ENCODE measurements at regions not wholly inside any gene's neighbourhood (a gene's known extent, or its start where the extent isn't known, plus 50 kb on each side); places are given as distances from the start of the nearest gene placed in this dataset.

GRCh38 chr12:127411166-127411915, 855.6 kb upstream of the TMEM132C start:
- Mint-ChIP-seq H3K27ac (no peak overlapping the region), H3K9me3 (no peaks in the 10 kb centered on the region), H3K4me3 (no peak overlapping the region), H3K4me1 (no peaks in the 10 kb centered on the region), H3K36me3 (no peaks in the 10 kb centered on the region)
- ATAC-seq: no peak
- DNase-seq (ENCODE audit: low spot score in 2 of 2): no peak

DNA sequence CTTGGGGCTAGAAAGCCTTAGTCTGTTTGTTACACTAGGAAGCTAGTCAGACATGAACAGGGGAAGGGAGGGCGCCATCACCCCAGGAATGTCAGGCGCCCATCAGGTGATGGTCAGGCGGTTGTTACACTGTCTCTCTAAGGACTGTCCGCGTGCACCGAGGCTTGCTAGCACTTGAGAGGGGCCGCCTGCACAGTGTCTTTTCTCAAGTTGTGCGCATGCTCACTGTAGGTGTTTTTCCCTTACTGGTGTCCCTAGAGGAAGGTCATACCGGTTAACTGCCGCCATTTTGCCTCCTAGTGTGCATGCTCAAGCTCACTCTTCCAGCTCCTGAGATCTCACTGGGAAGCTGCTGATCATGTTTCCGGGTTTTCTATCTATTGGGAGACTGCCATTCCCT, 855.0 kb upstream of the TMEM132C start:
- no peak for ATAC-seq
- no peaks in the 10 kb centered on the region for H3K4me1 Mint-ChIP-seq
- no peaks in the 10 kb centered on the region for H3K9me3 Mint-ChIP-seq
- no peak for DNase-seq (ENCODE audit: low spot score in 2 of 2)
- H3K4me3 Mint-ChIP-seq: no peak overlapping the region
- no peak overlapping the region for H3K27ac Mint-ChIP-seq
- H3K36me3 Mint-ChIP-seq: no peaks in the 10 kb centered on the region

GRCh38 chr12:127412866-127413265, 854.1 kb upstream of the TMEM132C start:
- Mint-ChIP-seq H3K4me3 (no peak overlapping the region), H3K9me3 (no peaks in the 10 kb centered on the region), H3K27ac (no peak overlapping the region), H3K36me3 (no peaks in the 10 kb centered on the region), H3K4me1 (no peaks in the 10 kb centered on the region)
- no peak for ATAC-seq
- no peak for DNase-seq (ENCODE audit: low spot score in 2 of 2)

GRCh38 chr12:127414186-127414585, 852.8 kb upstream of the TMEM132C start:
- no peaks in the 10 kb centered on the region for H3K36me3 Mint-ChIP-seq
- H3K9me3 Mint-ChIP-seq: peaks cover 4% of the 10 kb centered on the region
- ATAC-seq: no peak
- no peak overlapping the region for H3K27ac Mint-ChIP-seq
- no peak for DNase-seq (ENCODE audit: low spot score in 2 of 2)
- no peak overlapping the region for H3K4me3 Mint-ChIP-seq
- no peaks in the 10 kb centered on the region for H3K4me1 Mint-ChIP-seq

GRCh38 chr12:127414636-127415035, 852.3 kb upstream of the TMEM132C start:
- Mint-ChIP-seq H3K4me1 (no peaks in the 10 kb centered on the region), H3K36me3 (no peaks in the 10 kb centered on the region), H3K27ac (no peak overlapping the region), H3K4me3 (no peak overlapping the region), H3K9me3 (peaks cover 4% of the 10 kb centered on the region)
- ATAC-seq (no peak), DNase-seq (ENCODE audit: low spot score in 2 of 2) (no peak)

DNA sequence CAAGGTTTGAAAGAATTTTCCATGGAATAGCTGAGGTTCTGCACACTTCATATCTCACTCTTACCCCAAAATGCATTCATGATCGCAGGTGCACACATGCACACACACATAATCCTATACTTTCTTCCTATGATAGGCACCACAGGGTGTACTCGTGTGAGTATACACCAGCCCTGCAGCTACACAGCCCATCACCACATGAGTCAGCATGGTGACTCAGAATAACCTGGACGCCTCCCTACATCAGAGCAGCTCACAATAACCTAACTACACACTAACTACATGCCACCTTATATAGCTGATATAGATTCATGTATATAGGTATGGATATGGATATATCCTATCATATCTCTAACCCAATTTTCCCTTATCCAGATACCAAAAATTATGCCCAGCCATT, 850.2 kb upstream of the TMEM132C start:
- peak; percentile 64 for ATAC-seq
- no peak for DNase-seq (ENCODE audit: low spot score in 2 of 2)
- Mint-ChIP-seq H3K9me3 (peaks cover 4% of the 10 kb centered on the region), H3K4me1 (no peaks in the 10 kb centered on the region), H3K36me3 (no peaks in the 10 kb centered on the region), H3K4me3 (no peak overlapping the region), H3K27ac (no peak overlapping the region)

DNA sequence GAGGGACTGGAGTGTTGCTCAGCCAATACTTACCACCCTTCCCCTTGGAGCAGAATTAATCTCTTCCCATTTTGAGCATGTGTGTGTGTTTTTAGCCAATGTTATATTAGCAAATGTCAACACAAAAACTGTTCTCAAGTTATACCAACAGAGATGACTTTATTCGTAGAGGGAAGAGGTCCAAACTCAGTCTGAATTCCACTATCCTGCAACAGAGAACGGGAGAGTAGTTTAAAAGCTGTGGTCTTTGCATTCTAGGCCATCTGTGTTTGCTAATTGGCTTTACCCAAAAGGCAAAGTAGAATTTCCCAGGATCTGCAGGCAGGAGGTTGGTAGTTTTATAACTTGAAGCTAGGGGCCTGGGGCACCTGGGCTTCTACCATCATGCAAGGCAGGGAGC, 847.9 kb upstream of the TMEM132C start:
- no peak for ATAC-seq
- Mint-ChIP-seq H3K36me3 (no peaks in the 10 kb centered on the region), H3K4me3 (no peak overlapping the region), H3K9me3 (peaks cover 4% of the 10 kb centered on the region), H3K4me1 (no peaks in the 10 kb centered on the region), H3K27ac (no peak overlapping the region)
- DNase-seq (ENCODE audit: low spot score in 2 of 2): no peak

DNA sequence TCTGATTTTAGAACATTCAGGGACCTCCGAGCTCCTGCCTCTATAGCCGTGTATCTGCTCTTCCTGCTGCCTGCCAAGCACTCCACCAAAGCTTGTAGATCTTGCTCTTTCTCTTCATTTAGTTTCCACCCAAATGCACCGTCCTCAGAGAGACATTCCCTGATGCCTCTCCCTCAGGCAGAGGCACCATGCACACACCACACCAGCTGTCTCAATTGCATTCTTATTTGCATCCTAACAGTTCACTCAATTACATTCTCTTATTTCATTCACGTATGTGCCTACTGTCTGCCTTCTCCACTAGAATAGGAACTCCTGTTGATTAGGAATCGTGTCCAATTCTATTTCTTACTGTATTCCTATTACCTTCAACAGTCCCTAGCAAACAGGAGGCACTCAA, 845.4 kb upstream of the TMEM132C start:
- Mint-ChIP-seq H3K36me3 (no peaks in the 10 kb centered on the region), H3K4me1 (no peaks in the 10 kb centered on the region), H3K27ac (no peak overlapping the region), H3K4me3 (no peak overlapping the region), H3K9me3 (peaks cover 4% of the 10 kb centered on the region)
- ATAC-seq (no peak), DNase-seq (ENCODE audit: low spot score in 2 of 2) (no peak)

DNA sequence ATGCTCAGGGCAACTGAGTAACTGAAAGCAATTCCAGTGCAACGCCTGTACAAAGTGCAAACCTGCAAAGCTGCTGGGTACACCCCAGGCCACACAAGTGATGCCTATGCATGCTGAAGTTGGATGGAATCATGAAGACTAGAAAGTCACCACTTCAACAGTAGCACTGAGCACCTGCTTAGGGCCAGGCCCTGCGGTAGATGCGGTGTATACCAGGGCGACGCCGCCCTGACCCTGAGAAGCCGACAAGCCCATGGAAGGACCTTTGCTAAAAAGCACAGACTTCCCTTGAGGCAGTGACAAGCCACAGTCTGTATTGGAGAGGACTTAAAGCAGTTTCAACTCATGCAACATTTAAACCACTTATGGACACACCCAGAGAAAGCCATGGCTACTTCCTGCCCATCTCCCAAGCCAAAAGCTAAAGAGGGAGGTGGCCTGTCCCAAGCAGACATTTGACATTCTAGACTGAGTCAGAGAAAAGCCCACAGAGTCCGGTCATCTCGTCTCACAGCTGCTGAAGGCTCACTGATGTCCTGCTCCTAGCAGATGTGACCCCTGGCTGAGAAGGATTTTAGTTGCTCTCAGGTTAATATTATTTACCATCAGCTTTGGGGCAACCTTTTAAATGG, 843.9 kb upstream of the TMEM132C start:
- H3K36me3 Mint-ChIP-seq: no peaks in the 10 kb centered on the region
- peaks cover 4% of the 10 kb centered on the region for H3K9me3 Mint-ChIP-seq
- no peaks in the 10 kb centered on the region for H3K4me1 Mint-ChIP-seq
- H3K27ac Mint-ChIP-seq: no peak overlapping the region
- ATAC-seq: no peak
- no peak for DNase-seq (ENCODE audit: low spot score in 2 of 2)
- no peak overlapping the region for H3K4me3 Mint-ChIP-seq

GRCh38 chr12:127425474-127425873, 841.5 kb upstream of the TMEM132C start:
- ATAC-seq: no peak
- no peak for DNase-seq (ENCODE audit: low spot score in 2 of 2)
- Mint-ChIP-seq H3K4me3 (no peak overlapping the region), H3K4me1 (no peaks in the 10 kb centered on the region), H3K9me3 (no peaks in the 10 kb centered on the region), H3K27ac (no peak overlapping the region), H3K36me3 (no peaks in the 10 kb centered on the region)

- Mint-ChIP-seq H3K27ac (no peak overlapping the region), H3K36me3 (no peaks in the 10 kb centered on the region), H3K4me3 (no peak overlapping the region), H3K4me1 (no peaks in the 10 kb centered on the region), H3K9me3 (no peaks in the 10 kb centered on the region)
- DNase-seq (ENCODE audit: low spot score in 2 of 2) (no peak), ATAC-seq (no peak)
Observed at GRCh38 chr12:127428420-127428819, 838.5 kb upstream of the TMEM132C start.

GRCh38 chr12:127429551-127430285, 837.3 kb upstream of the TMEM132C start:
- H3K27ac Mint-ChIP-seq: no peak overlapping the region
- ATAC-seq: no peak
- H3K4me1 Mint-ChIP-seq: no peaks in the 10 kb centered on the region
- no peak overlapping the region for H3K4me3 Mint-ChIP-seq
- H3K36me3 Mint-ChIP-seq: no peaks in the 10 kb centered on the region
- DNase-seq (ENCODE audit: low spot score in 2 of 2): no peak
- H3K9me3 Mint-ChIP-seq: no peaks in the 10 kb centered on the region

DNA sequence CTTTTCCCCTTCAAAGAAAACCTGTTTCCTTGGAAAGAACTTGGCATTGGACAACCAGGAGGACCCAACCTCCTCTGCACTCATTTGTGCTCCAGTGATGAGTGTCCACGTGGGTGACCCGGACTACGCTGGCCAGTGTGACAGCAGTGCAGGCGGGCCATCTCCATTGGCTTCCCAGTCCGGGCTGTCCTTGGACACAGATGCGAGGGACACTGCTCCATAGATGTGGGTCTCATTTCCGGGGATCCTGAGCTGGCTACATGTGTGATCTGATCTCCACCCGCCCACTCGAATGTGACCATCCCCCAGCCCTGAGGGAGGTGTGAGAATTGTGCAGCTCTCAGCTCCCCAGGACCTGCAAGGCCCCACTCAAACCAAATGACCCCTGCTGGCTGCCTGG, 836.6 kb upstream of the TMEM132C start:
- Mint-ChIP-seq H3K9me3 (peaks cover 2% of the 10 kb centered on the region), H3K27ac (no peak overlapping the region), H3K4me1 (no peaks in the 10 kb centered on the region), H3K36me3 (no peaks in the 10 kb centered on the region), H3K4me3 (no peak overlapping the region)
- DNase-seq (ENCODE audit: low spot score in 2 of 2) (no peak), ATAC-seq (peak; percentile 32)

GRCh38 chr12:127431177-127431576, 835.8 kb upstream of the TMEM132C start:
- Mint-ChIP-seq H3K4me1 (no peaks in the 10 kb centered on the region), H3K27ac (no peak overlapping the region), H3K4me3 (no peak overlapping the region), H3K9me3 (peaks cover 4% of the 10 kb centered on the region), H3K36me3 (no peaks in the 10 kb centered on the region)
- DNase-seq (ENCODE audit: low spot score in 2 of 2) (no peak), ATAC-seq (no peak)

DNA sequence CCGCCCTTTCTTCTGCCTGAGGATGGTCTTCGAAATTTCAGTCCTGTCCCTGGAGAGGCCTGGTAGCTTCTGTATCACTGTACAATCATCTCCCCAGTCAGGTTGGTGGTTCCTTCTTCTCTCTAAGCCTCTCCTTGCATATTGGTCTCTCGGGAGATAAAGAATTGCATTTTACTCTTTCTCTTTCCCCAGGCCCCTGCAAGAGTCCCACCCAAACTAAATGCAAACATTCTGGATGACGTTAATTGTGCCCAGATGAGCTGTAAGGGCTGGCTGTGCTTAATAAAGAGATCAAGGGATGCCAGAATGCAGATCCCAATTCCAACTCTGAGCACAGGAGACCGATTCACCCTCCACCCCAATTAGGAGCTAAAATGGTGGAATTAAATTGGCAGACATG, 835.4 kb upstream of the TMEM132C start:
- Mint-ChIP-seq H3K4me3 (no peak overlapping the region), H3K27ac (no peak overlapping the region), H3K9me3 (peaks cover 4% of the 10 kb centered on the region), H3K4me1 (no peaks in the 10 kb centered on the region), H3K36me3 (no peaks in the 10 kb centered on the region)
- ATAC-seq: no peak
- no peak for DNase-seq (ENCODE audit: low spot score in 2 of 2)

- Mint-ChIP-seq H3K4me1 (no peaks in the 10 kb centered on the region), H3K9me3 (peaks cover 7% of the 10 kb centered on the region), H3K27ac (no peak overlapping the region), H3K36me3 (no peaks in the 10 kb centered on the region), H3K4me3 (no peak overlapping the region)
- no peak for DNase-seq (ENCODE audit: low spot score in 2 of 2)
- no peak for ATAC-seq
Observed at GRCh38 chr12:127435439-127435838, 831.5 kb upstream of the TMEM132C start.

All from stimulated activated effector memory CD8-positive, alpha-beta T cell treated with anti-CD3 and anti-CD28 coated beads, Interleukin-12 subunit alpha, Interleukin-12 subunit beta, amount 100 ng/mL, for 72 hours (primary cell).